GM10266 (cell line): ENCODE measurements at regions not wholly inside any gene's neighbourhood (a gene's known extent, or its start where the extent isn't known, plus 50 kb on each side); places are given as distances from the start of the nearest gene placed in this dataset.

Experiments used
- DNase-seq: peaks from one replicate; pipeline ENCODE4 v3.0.0; 2012; ENCODE audit errors: extremely low spot score
- CTCF ChIP-seq: IDR thresholded peaks from 2 replicates; pipeline ENCODE4 v1.5.1; 2012; ENCODE audit warnings: mild to moderate bottlenecking, low read depth; ENCODE audit not compliant: control insufficient read depth, insufficient read depth; ENCODE audit errors: missing control alignments

GRCh38 chr2:129885735-129886134, 93.7 kb upstream of the RAB6C start:
- TF ChIP-seq CTCF: peak; percentile 10
- DNase-seq: no peak

- TF ChIP-seq CTCF: no peak
Observed at GRCh38 chr2:129887688-129888266, 91.7 kb upstream of the RAB6C start.

GRCh38 chr2:129888461-129888860, 91.0 kb upstream of the RAB6C start:
- TF ChIP-seq CTCF: no peak

More at GRCh38 chr2:129887688-129888266, 91.7 kb upstream of the RAB6C start:
- no peak for DNase-seq

GRCh38 chr2:129888896-129889295, 90.6 kb upstream of the RAB6C start:
- TF ChIP-seq CTCF: no peak
- DNase-seq: no peak

More at GRCh38 chr2:129888461-129888860, 91.0 kb upstream of the RAB6C start:
- no peak for DNase-seq

DNA sequence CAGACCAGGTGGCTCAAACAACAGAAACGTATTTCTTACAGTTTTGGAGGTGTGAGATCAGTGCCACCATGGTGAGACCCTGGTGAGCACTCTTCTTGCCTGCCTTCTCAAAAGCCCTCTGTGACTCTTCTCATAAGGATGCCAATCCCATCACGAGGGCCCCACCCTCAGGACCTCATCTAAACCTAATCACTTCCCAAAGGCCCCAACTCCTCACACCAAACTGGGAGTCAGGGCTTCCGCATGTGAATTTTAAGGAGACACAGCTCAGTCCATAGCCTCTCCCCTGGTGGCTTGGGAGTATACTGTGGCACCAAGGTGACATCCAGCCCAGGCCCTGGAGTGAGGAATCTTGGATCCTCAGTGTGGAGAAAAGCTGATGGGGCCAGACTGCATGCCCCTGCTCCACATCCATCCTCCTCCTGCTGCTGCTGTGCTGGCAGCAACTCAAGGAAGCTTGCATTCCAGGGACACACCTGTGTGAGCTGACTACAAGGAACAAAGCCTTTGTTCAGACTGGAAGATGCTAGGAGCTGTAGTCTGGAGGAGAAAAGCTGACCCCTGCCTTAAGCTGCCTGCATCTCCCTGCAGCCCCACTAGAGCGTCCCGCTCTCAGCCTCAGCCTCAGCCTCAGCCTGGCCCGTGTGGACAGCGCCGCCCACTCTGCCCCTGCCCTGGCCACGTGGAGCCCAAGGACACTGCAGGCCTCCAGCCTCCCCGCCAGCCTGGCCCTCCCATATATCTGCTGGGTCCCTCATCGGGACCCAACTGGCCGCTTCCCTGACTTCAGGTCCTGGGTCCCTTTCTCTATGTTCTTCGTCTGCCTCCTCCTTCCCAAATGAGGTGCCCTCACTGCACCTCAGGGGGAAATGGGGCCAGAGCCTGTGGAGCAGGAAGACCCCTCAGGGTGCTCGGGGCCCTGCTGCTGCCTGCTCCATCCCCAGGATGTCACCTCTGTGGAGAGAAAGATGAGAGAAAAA, 87.8 kb upstream of the RAB6C start:
- no peak for DNase-seq
- TF ChIP-seq CTCF: no peak

- DNase-seq: no peak
- no peak for TF ChIP-seq CTCF
Observed at GRCh38 chr2:129892360-129892759, 87.1 kb upstream of the RAB6C start.

GRCh38 chr2:129892773-129893172, 86.7 kb upstream of the RAB6C start:
- TF ChIP-seq CTCF: no peak
- DNase-seq: no peak
